H1 (cell line): ENCODE measurements at regions not wholly inside any gene's neighbourhood (a gene's known extent, or its start where the extent isn't known, plus 50 kb on each side); places are given as distances from the start of the nearest gene placed in this dataset.

Experiments used
- BCL11A ChIP-seq, 2 experiments: IDR thresholded peaks; one replicate each; pipeline ENCODE4 v1.6.1; 2011; ENCODE audit warnings: low read depth in 2 of 2, low read length in 2 of 2, mild to moderate bottlenecking in 2 of 2
- CBX8 ChIP-seq: fragments of 300-800, 300-1000 bp; sonication (generic); IDR thresholded peaks from 2 replicates; pipeline ENCODE4 v1.7.1; 2016; ENCODE audit warnings: low read depth, low read length, borderline replicate concordance
- CHD2 ChIP-seq: IDR thresholded peaks from 2 replicates; pipeline ENCODE4 v1.6.1; 2012; ENCODE audit warnings: low read length, improper control_type of control experiment
- MAX ChIP-seq: IDR thresholded peaks from 2 replicates; pipeline ENCODE4 v1.6.1; 2012; ENCODE audit warnings: inconsistent platforms
- POU5F1 ChIP-seq: IDR thresholded peaks from 2 replicates; pipeline ENCODE4 v1.6.1; 2011; ENCODE audit warnings: low read depth, mild to moderate bottlenecking, low read length, moderate library complexity
- SAP30 ChIP-seq: fragments of 300-600 bp; sonication (generic); IDR thresholded peaks from 2 replicates; pipeline ENCODE4 v1.7.1; 2012; ENCODE audit warnings: low read length, moderate library complexity, mild to moderate bottlenecking, inconsistent platforms; ENCODE audit not compliant: insufficient read depth, insufficient replicate concordance
- SIX5 ChIP-seq: IDR thresholded peaks from 2 replicates; pipeline ENCODE4 v1.6.1; 2011; ENCODE audit warnings: mild to moderate bottlenecking, low read depth, low read length
- SP2 ChIP-seq: IDR thresholded peaks from 2 replicates; pipeline ENCODE4 v1.6.1; 2012; ENCODE audit warnings: mild to moderate bottlenecking, low read length, inconsistent platforms
- TF ChIP-seq, protein P1 (sequence below): fragments of 300-600 bp; sonication (generic); IDR thresholded peaks from 2 replicates; pipeline ENCODE4 v1.7.1; 2012; ENCODE audit warnings: low read length, moderate library complexity, mild to moderate bottlenecking, inconsistent platforms; ENCODE audit not compliant: insufficient replicate concordance

GRCh38 chr1:30604801-30605440 is 118.5 kb downstream of the MATN1 start (continued):
- TF ChIP-seq, protein P1, sequence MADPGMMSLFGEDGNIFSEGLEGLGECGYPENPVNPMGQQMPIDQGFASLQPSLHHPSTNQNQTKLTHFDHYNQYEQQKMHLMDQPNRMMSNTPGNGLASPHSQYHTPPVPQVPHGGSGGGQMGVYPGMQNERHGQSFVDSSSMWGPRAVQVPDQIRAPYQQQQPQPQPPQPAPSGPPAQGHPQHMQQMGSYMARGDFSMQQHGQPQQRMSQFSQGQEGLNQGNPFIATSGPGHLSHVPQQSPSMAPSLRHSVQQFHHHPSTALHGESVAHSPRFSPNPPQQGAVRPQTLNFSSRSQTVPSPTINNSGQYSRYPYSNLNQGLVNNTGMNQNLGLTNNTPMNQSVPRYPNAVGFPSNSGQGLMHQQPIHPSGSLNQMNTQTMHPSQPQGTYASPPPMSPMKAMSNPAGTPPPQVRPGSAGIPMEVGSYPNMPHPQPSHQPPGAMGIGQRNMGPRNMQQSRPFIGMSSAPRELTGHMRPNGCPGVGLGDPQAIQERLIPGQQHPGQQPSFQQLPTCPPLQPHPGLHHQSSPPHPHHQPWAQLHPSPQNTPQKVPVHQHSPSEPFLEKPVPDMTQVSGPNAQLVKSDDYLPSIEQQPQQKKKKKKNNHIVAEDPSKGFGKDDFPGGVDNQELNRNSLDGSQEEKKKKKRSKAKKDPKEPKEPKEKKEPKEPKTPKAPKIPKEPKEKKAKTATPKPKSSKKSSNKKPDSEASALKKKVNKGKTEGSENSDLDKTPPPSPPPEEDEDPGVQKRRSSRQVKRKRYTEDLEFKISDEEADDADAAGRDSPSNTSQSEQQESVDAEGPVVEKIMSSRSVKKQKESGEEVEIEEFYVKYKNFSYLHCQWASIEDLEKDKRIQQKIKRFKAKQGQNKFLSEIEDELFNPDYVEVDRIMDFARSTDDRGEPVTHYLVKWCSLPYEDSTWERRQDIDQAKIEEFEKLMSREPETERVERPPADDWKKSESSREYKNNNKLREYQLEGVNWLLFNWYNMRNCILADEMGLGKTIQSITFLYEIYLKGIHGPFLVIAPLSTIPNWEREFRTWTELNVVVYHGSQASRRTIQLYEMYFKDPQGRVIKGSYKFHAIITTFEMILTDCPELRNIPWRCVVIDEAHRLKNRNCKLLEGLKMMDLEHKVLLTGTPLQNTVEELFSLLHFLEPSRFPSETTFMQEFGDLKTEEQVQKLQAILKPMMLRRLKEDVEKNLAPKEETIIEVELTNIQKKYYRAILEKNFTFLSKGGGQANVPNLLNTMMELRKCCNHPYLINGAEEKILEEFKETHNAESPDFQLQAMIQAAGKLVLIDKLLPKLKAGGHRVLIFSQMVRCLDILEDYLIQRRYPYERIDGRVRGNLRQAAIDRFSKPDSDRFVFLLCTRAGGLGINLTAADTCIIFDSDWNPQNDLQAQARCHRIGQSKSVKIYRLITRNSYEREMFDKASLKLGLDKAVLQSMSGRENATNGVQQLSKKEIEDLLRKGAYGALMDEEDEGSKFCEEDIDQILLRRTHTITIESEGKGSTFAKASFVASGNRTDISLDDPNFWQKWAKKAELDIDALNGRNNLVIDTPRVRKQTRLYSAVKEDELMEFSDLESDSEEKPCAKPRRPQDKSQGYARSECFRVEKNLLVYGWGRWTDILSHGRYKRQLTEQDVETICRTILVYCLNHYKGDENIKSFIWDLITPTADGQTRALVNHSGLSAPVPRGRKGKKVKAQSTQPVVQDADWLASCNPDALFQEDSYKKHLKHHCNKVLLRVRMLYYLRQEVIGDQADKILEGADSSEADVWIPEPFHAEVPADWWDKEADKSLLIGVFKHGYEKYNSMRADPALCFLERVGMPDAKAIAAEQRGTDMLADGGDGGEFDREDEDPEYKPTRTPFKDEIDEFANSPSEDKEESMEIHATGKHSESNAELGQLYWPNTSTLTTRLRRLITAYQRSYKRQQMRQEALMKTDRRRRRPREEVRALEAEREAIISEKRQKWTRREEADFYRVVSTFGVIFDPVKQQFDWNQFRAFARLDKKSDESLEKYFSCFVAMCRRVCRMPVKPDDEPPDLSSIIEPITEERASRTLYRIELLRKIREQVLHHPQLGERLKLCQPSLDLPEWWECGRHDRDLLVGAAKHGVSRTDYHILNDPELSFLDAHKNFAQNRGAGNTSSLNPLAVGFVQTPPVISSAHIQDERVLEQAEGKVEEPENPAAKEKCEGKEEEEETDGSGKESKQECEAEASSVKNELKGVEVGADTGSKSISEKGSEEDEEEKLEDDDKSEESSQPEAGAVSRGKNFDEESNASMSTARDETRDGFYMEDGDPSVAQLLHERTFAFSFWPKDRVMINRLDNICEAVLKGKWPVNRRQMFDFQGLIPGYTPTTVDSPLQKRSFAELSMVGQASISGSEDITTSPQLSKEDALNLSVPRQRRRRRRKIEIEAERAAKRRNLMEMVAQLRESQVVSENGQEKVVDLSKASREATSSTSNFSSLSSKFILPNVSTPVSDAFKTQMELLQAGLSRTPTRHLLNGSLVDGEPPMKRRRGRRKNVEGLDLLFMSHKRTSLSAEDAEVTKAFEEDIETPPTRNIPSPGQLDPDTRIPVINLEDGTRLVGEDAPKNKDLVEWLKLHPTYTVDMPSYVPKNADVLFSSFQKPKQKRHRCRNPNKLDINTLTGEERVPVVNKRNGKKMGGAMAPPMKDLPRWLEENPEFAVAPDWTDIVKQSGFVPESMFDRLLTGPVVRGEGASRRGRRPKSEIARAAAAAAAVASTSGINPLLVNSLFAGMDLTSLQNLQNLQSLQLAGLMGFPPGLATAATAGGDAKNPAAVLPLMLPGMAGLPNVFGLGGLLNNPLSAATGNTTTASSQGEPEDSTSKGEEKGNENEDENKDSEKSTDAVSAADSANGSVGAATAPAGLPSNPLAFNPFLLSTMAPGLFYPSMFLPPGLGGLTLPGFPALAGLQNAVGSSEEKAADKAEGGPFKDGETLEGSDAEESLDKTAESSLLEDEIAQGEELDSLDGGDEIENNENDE: no peak
- TF ChIP-seq SP2 (no peak), CBX8 (no peak), SIX5 (no peak), POU5F1 (no peak), MAX (no peak), BCL11A (IDR thresholded peaks at IDR 0.05; ENCODE audit: low read depth in 2 of 2, low read length in 2 of 2) (no peak), CHD2 (no peak), SAP30 (no peak)
